DND-41 (cell line): ENCODE measurements at regions not wholly inside any gene's neighbourhood (a gene's known extent, or its start where the extent isn't known, plus 50 kb on each side); places are given as distances from the start of the nearest gene placed in this dataset.

ENCODE experiments used
- ATAC-seq: fragments of 200-7000 bp; cut with Tn5 transposase; 3 replicates; pipeline ENCODE4 v1.9.1; 2021; ENCODE audit warnings: low read depth; ENCODE audit not compliant: insufficient read depth
- DNase-seq: peaks from one replicate; pipeline ENCODE4 v3.0.0-alpha.2; 2020
- H2AFZ ChIP-seq: 2 replicates; pipeline ENCODE4 v1.6.0; 2012; ENCODE audit warnings: low read depth, low read length
- H3K27ac ChIP-seq: 2 replicates; pipeline ENCODE4 v1.5.1; 2012; ENCODE audit warnings: low read length, inconsistent platforms
- H3K27me3 ChIP-seq: fragments of 200-600 bp; sonication (generic); 2 replicates; pipeline ENCODE4 v1.6.0; 2012; ENCODE audit warnings: low read length, mild to moderate bottlenecking, inconsistent platforms; ENCODE audit not compliant: insufficient read depth, poor library complexity
- H3K36me3 ChIP-seq: 2 replicates; pipeline ENCODE4 v1.5.1; 2012; ENCODE audit warnings: low read length, inconsistent platforms; ENCODE audit not compliant: insufficient read depth
- H3K4me1 ChIP-seq: 2 replicates; pipeline ENCODE4 v1.5.1; 2012; ENCODE audit warnings: mild to moderate bottlenecking, low read length; ENCODE audit not compliant: insufficient read depth
- H3K4me2 ChIP-seq: 2 replicates; pipeline ENCODE4 v1.6.0; 2012; ENCODE audit warnings: mild to moderate bottlenecking, moderate library complexity, low read length, inconsistent platforms; ENCODE audit not compliant: insufficient read depth
- H3K4me3 ChIP-seq, 2 experiments: fragments of 200-600 bp in 1 of 2; shearing (Covaris generic) in 1 of 2; 2 replicates each; pipeline ENCODE4 v1.5.1; 2012 to 2016; ENCODE audit warnings: inconsistent platforms in 2 of 2, low read length in 2 of 2, mild to moderate bottlenecking in 2 of 2, low read depth in 1 of 2, moderate library complexity in 1 of 2
- H3K79me2 ChIP-seq: 2 replicates; pipeline ENCODE4 v1.6.0; 2012; ENCODE audit warnings: low read length, inconsistent platforms; ENCODE audit not compliant: insufficient read depth
- H3K9ac ChIP-seq: 2 replicates; pipeline ENCODE4 v1.6.0; 2012; ENCODE audit warnings: low read depth, mild to moderate bottlenecking, inconsistent platforms, low read length, moderate library complexity
- H3K9me3 ChIP-seq: 2 replicates; pipeline ENCODE4 v1.5.1; 2012; ENCODE audit warnings: low read length, moderate library complexity, mild to moderate bottlenecking, inconsistent platforms; ENCODE audit not compliant: insufficient read depth, severe bottlenecking
- H4K20me1 ChIP-seq: 2 replicates; pipeline ENCODE4 v1.6.0; 2012; ENCODE audit warnings: low read length; ENCODE audit not compliant: insufficient read depth
- EZH2 ChIP-seq: IDR thresholded peaks from 3 replicates; pipeline ENCODE4 v1.6.1; 2012; ENCODE audit warnings: borderline replicate concordance, low read depth, mild to moderate bottlenecking, moderate library complexity, low read length, inconsistent platforms; ENCODE audit not compliant: severe bottlenecking
- TF ChIP-seq, protein P1 (sequence below): IDR thresholded peaks from 2 replicates; pipeline ENCODE4 v1.5.1; 2012; ENCODE audit warnings: borderline replicate concordance, low read length, moderate library complexity, mild to moderate bottlenecking; ENCODE audit not compliant: poor library complexity, severe bottlenecking; ENCODE audit errors: extremely low read depth

DNA sequence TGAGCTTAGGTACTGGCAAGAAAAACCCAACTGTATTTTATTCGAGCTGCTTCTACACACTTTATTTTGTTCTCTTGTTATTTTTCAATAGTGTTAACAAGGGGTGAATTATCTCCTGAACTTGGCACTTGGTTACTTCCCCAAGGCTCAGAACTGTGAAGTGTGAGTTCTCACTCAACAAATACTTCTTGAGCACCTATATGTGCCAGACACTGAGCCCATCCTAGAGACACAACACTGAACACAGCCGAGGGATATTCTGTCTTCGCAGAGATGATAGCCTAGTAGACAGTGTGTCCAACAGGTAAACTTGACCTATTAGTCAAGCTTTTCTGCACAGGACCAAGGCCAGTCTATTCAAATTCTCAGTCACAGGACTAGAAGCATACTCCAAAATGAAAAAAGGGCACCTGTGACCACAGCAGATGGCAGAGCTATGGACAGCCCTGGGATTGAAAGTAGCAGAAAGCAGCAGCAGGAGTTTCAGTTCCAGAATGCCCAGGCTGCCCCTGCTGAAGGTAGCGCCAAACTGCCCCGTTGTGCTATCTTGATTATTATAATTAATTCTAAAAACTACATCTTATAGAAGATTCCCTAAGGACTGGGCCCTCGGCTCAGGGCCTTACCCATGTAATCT lies 77.8 kb upstream of the TAB2 start:
- Histone ChIP-seq H3K9me3 (no peaks in the 10 kb centered on the region), H4K20me1 (no peaks in the 10 kb centered on the region), H3K36me3 (no peaks in the 10 kb centered on the region), H3K4me1 (peaks cover 10% of the 10 kb centered on the region), H2AFZ (no peak overlapping the region), H3K27ac (no peak overlapping the region), H3K27me3 (no peaks in the 10 kb centered on the region), H3K79me2 (no peaks in the 10 kb centered on the region), H3K9ac (no peak overlapping the region), H3K4me3 (no peak overlapping the region), H3K4me2 (no peak overlapping the region)
- no peak for TF ChIP-seq EZH2
- TF ChIP-seq, protein P1, sequence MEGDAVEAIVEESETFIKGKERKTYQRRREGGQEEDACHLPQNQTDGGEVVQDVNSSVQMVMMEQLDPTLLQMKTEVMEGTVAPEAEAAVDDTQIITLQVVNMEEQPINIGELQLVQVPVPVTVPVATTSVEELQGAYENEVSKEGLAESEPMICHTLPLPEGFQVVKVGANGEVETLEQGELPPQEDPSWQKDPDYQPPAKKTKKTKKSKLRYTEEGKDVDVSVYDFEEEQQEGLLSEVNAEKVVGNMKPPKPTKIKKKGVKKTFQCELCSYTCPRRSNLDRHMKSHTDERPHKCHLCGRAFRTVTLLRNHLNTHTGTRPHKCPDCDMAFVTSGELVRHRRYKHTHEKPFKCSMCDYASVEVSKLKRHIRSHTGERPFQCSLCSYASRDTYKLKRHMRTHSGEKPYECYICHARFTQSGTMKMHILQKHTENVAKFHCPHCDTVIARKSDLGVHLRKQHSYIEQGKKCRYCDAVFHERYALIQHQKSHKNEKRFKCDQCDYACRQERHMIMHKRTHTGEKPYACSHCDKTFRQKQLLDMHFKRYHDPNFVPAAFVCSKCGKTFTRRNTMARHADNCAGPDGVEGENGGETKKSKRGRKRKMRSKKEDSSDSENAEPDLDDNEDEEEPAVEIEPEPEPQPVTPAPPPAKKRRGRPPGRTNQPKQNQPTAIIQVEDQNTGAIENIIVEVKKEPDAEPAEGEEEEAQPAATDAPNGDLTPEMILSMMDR: no peak
- DNase-seq (no peak), ATAC-seq (no peak)

GRCh38 chr6:149242883-149243282 lies 74.6 kb upstream of the TAB2 start:
- ATAC-seq (no peak), DNase-seq (no peak)

GRCh38 chr6:149244105-149244504 lies 73.4 kb upstream of the TAB2 start:
- H3K4me1 ChIP-seq: no peaks in the 10 kb centered on the region

More at GRCh38 chr6:149242883-149243282, 74.6 kb upstream of the TAB2 start:
- no peak overlapping the region for H3K9ac ChIP-seq
- no peaks in the 10 kb centered on the region for H4K20me1 ChIP-seq
- H3K27ac ChIP-seq: no peak overlapping the region
- no peak overlapping the region for H3K4me2 ChIP-seq
- TF ChIP-seq, protein P1: no peak
- no peak for TF ChIP-seq EZH2
- H3K27me3 ChIP-seq: no peaks in the 10 kb centered on the region
- H3K36me3 ChIP-seq: no peaks in the 10 kb centered on the region
- no peak overlapping the region for H3K4me3 ChIP-seq
- H3K79me2 ChIP-seq: no peaks in the 10 kb centered on the region
- H3K9me3 ChIP-seq: no peaks in the 10 kb centered on the region
- no peak overlapping the region for H2AFZ ChIP-seq
- H3K4me1 ChIP-seq: no peaks in the 10 kb centered on the region

More at GRCh38 chr6:149244105-149244504, 73.4 kb upstream of the TAB2 start:
- Histone ChIP-seq H3K9ac (no peak overlapping the region), H3K27ac (no peak overlapping the region), H3K27me3 (no peaks in the 10 kb centered on the region), H3K79me2 (no peaks in the 10 kb centered on the region), H4K20me1 (no peaks in the 10 kb centered on the region), H3K36me3 (no peaks in the 10 kb centered on the region), H3K4me2 (no peak overlapping the region), H3K9me3 (no peaks in the 10 kb centered on the region), H2AFZ (no peak overlapping the region), H3K4me3 (no peak overlapping the region)
- no peak for ATAC-seq
- TF ChIP-seq, protein P1: no peak
- no peak for TF ChIP-seq EZH2
- DNase-seq: no peak
